ENCODE measurements at regions not wholly inside any gene's neighbourhood (a gene's known extent, or its start where the extent isn't known, plus 50 kb on each side); places are given as distances from the start of the nearest gene placed in this dataset.

GRCh38 chr22:47292546-47293320 is 530.3 kb downstream of the TBC1D22A start:
- TF ChIP-seq CTCF (conservative IDR thresholded peaks at IDR 0.05; ENCODE audit: low read depth in 2 of 2) (no peak), EZH2phosphoT487 (IDR thresholded peaks at IDR 0.05; ENCODE audit: unreplicated experiment) (no peak), JUNB (IDR thresholded peaks at IDR 0.05; ENCODE audit: unreplicated experiment) (no peak), REST (IDR thresholded peaks at IDR 0.05; ENCODE audit: unreplicated experiment) (no peak), EZH2 (IDR thresholded peaks at IDR 0.05; ENCODE audit: low read depth, unreplicated experiment) (no peak), POLR2AphosphoS5 (IDR thresholded peaks at IDR 0.05; ENCODE audit: low read depth) (no peak), ETS1 (IDR thresholded peaks at IDR 0.05) (no peak), CREB1 (CRISPR knock-in tag; IDR thresholded peaks at IDR 0.05; ENCODE audit: low read depth) (no peak), ZNF331 (CRISPR knock-in tag; IDR thresholded peaks at IDR 0.05; ENCODE audit: low read depth) (no peak), ZNF114 (CRISPR knock-in tag; IDR thresholded peaks at IDR 0.05) (no peak), ZNF462 (CRISPR knock-in tag; IDR thresholded peaks at IDR 0.05) (no peak)

Data from GM23338 (cell line).